ENCODE measurements at regions not wholly inside any gene's neighbourhood (a gene's known extent, or its start where the extent isn't known, plus 50 kb on each side); places are given as distances from the start of the nearest gene placed in this dataset.

- WGBS, 2 experiments (ENCODE audit: extremely low coverage in 1 of 2, insufficient coverage in 1 of 2, insufficient read length in 1 of 2, insufficient replicate concordance in 2 of 2, low coverage in 1 of 2, low lambda C conversion rate in 2 of 2, missing lambda C conversion rate in 1 of 2) = 85% methylated on average over 1 of the region's 1 CpG; no CpG with 5 or more reads in 1 of the 2 experiments
- DNase-seq (ENCODE audit: low read depth in 1 of 2, low spot score in 2 of 2) (no peak), FAIRE-seq (no peak)
- no peak overlapping the region for H4K91ac ChIP-seq (replicated peaks; ENCODE audit: insufficient read length, low read length)
- no peak overlapping the region for H3K9ac ChIP-seq (replicated peaks in 1 of 4; ENCODE audit: extremely low read depth in 1 of 4, low read depth in 3 of 4, low read length in 3 of 4)
- no peaks in the 10 kb centered on the region for H3K9me3 ChIP-seq (ENCODE audit: insufficient read depth in 2 of 2, low read depth in 1 of 2, low read length in 1 of 2)
- no peak overlapping the region for H4K5ac ChIP-seq (ENCODE audit: insufficient read length, low read depth, low read length)
- ChIA-PET POLR2A (ENCODE audit: partially characterized antibody) (no interaction called here), CTCF (ENCODE audit: partially characterized antibody) (no interaction called here)
- H3K18ac ChIP-seq (ENCODE audit: extremely low read depth, low read length) = no peak overlapping the region
- peaks cover 0 to 2% of the 10 kb centered on the region in 2 experiments for H4K20me1 ChIP-seq (replicated peaks in 1 of 2; ENCODE audit: control insufficient read depth in 1 of 2, insufficient read depth in 2 of 2, low read length in 2 of 2)
- no peak overlapping the region for H3K4me2 ChIP-seq (ENCODE audit: insufficient read depth in 1 of 2, low read depth in 2 of 2, low read length in 2 of 2)
- no peak overlapping the region for H3K14ac ChIP-seq (ENCODE audit: insufficient read length)
- no peak overlapping the region for H3K4me3 ChIP-seq (ENCODE audit: extremely low read depth in 1 of 4, insufficient read depth in 2 of 4, low read depth in 3 of 4, low read length in 4 of 4)
- H2BK15ac ChIP-seq (ENCODE audit: low read length) = no peak overlapping the region
- H2BK5ac ChIP-seq (ENCODE audit: low read depth, low read length) = no peak overlapping the region
- no peak overlapping the region for H2BK20ac ChIP-seq (ENCODE audit: low read length)
- H3K27me3 ChIP-seq (replicated peaks in 1 of 4; ENCODE audit: control insufficient read depth in 3 of 4, extremely low read depth in 1 of 4, insufficient read depth in 3 of 4, low read length in 3 of 4) = peaks cover 0 to 14% (median 8%) of the 10 kb centered on the region in 4 experiments; a peak in 4 of 7 replicates
- no peak overlapping the region for H3K27ac ChIP-seq (ENCODE audit: low read depth, low read length)
- no peak overlapping the region for H2AK5ac ChIP-seq (ENCODE audit: low read depth, low read length)
- H3K36me3 ChIP-seq (ENCODE audit: control insufficient read depth in 2 of 4, insufficient read depth in 4 of 4, low read length in 3 of 4) = no peaks in the 10 kb centered on the region
- H2BK12ac ChIP-seq (ENCODE audit: low read depth, low read length) = no peak overlapping the region
- H3K4me1 ChIP-seq (replicated peaks in 1 of 4; ENCODE audit: control insufficient read depth in 3 of 4, insufficient read depth in 4 of 4, low read length in 3 of 4) = peaks cover 0 to 4% (median 2%) of the 10 kb centered on the region in 4 experiments; a peak in 4 of 7 replicates
- no peaks in the 10 kb centered on the region for H3K23me2 ChIP-seq (ENCODE audit: low read depth, low read length)
- H3K79me1 ChIP-seq (ENCODE audit: low read depth, low read length) = no peaks in the 10 kb centered on the region
- H3K56ac ChIP-seq (replicated peaks; ENCODE audit: insufficient read length, low read depth, low read length) = no peak overlapping the region
- no peak overlapping the region for H3K4ac ChIP-seq (replicated peaks; ENCODE audit: insufficient read length, low read depth, low read length)
- no peak overlapping the region for H2AFZ ChIP-seq (ENCODE audit: low read length)
- no peak overlapping the region for H4K8ac ChIP-seq (ENCODE audit: extremely low read depth, insufficient read depth, low read length)
- H3K79me2 ChIP-seq (ENCODE audit: control insufficient read depth in 1 of 2, insufficient read depth in 2 of 2, low read length in 2 of 2) = no peaks in the 10 kb centered on the region
- H2BK120ac ChIP-seq (replicated peaks; ENCODE audit: low read depth, low read length) = no peak overlapping the region
- H3K23ac ChIP-seq (ENCODE audit: insufficient read length) = no peak overlapping the region
- TF ChIP-seq HDAC2 (IDR thresholded peaks at IDR 0.05; ENCODE audit: borderline replicate concordance in 1 of 2, low read depth in 2 of 2, low read length in 2 of 2) = no peak
- no peak for TF ChIP-seq SRF (IDR thresholded peaks at IDR 0.05; ENCODE audit: low read depth, low read length)
- TF ChIP-seq NANOG (IDR thresholded peaks at IDR 0.05; ENCODE audit: insufficient read depth, low read depth, low read length, poor library complexity, severe bottlenecking) = no peak
- TF ChIP-seq CTCF (IDR thresholded peaks at IDR 0.05; ENCODE audit: control extremely low read depth in 1 of 3, insufficient read depth in 1 of 3, low read depth in 1 of 3, low read length in 3 of 3) = no peak
- TF ChIP-seq BACH1 (IDR thresholded peaks at IDR 0.05; ENCODE audit: low read length) = no peak
- no peak for TF ChIP-seq ASH2L (IDR thresholded peaks at IDR 0.05; ENCODE audit: low read length)
- no peak for TF ChIP-seq BCL11A (IDR thresholded peaks at IDR 0.05; ENCODE audit: low read depth in 2 of 2, low read length in 2 of 2)
- no peak for TF ChIP-seq ATF2 (IDR thresholded peaks at IDR 0.05; ENCODE audit: low read length)
- TF ChIP-seq SP1 (IDR thresholded peaks at IDR 0.05; ENCODE audit: low read depth, low read length) = no peak
- no peak for TF ChIP-seq BRCA1 (IDR thresholded peaks at IDR 0.05; ENCODE audit: low read depth, low read length)
- TF ChIP-seq SP2 (IDR thresholded peaks at IDR 0.05; ENCODE audit: low read length) = no peak
- TF ChIP-seq SP4 (IDR thresholded peaks at IDR 0.05; ENCODE audit: low read length) = no peak
Observed at GRCh38 chr5:74390306-74390637, 250.3 kb downstream of the ENC1 start.
